Keratinocyte (primary cell): ENCODE measurements at regions not wholly inside any gene's neighbourhood (a gene's known extent, or its start where the extent isn't known, plus 50 kb on each side); places are given as distances from the start of the nearest gene placed in this dataset.

ENCODE experiments used
- CTCF ChIP-seq, 3 experiments: IDR thresholded peaks in 1 of 3; conservative IDR thresholded peaks in 1 of 3; optimal IDR thresholded peaks in 1 of 3; 2 replicates in 2 of 3; 3 replicates in 1 of 3; pipeline versions ENCODE3 to v1.5.1; 2011; ENCODE audit warnings: low read length in 3 of 3, mild to moderate bottlenecking in 3 of 3, moderate library complexity in 2 of 3, control low read depth in 1 of 3, inconsistent platforms in 1 of 3; ENCODE audit not compliant: insufficient read depth in 2 of 3; ENCODE audit errors: extremely low read depth in 1 of 3
- EZH2 ChIP-seq: IDR thresholded peaks from one replicate; pipeline ENCODE4 v1.6.1; 2012; ENCODE audit warnings: inconsistent platforms, mild to moderate bottlenecking, low read length, moderate library complexity

GRCh38 chr7:25881317-25882037 lies 270.5 kb upstream of the NFE2L3 start:
- TF ChIP-seq CTCF (optimal IDR thresholded peaks at IDR 0.05 in 1 of 3, IDR thresholded peaks at IDR 0.05 in 1 of 3, conservative IDR thresholded peaks at IDR 0.05 in 1 of 3; ENCODE audit: extremely low read depth in 1 of 3, insufficient read depth in 2 of 3, low read length in 3 of 3), result no peak
- TF ChIP-seq EZH2, result no peak
